HepG2 (cell line): ENCODE measurements at regions not wholly inside any gene's neighbourhood (a gene's known extent, or its start where the extent isn't known, plus 50 kb on each side); places are given as distances from the start of the nearest gene placed in this dataset.

Experiments used
- CTCF ChIP-seq: sonication (generic); formaldehyde crosslinking; IDR thresholded peaks from 2 replicates; pipeline ENCODE4 v1.5.0; 2020; ENCODE audit warnings: mild to moderate bottlenecking, missing genetic modification reagents, moderate library complexity
- TBL1XR1 ChIP-seq: fragments of 150-350 bp; IDR thresholded peaks from 2 replicates; pipeline ENCODE4 v1.6.1; 2014; ENCODE audit warnings: borderline replicate concordance, low read length; ENCODE audit not compliant: partially characterized antibody

GRCh38 chr14:92252323-92252722, 70.6 kb upstream of the SLC24A4 start:
- TF ChIP-seq TBL1XR1 (no peak), CTCF (CRISPR knock-in tag) (no peak)
